Caco-2 (cell line): ENCODE measurements at regions not wholly inside any gene's neighbourhood (a gene's known extent, or its start where the extent isn't known, plus 50 kb on each side); places are given as distances from the start of the nearest gene placed in this dataset.

Source experiments
- BruUV-seq: library from RNA; stranded (reverse); fragments of 400-500 nt; replicated peaks from 2 replicates; lab custom pipeline; 2021; lab: Mats Ljungman, UMichigan
- CTCF ChIA-PET: fragments of 300-600 bp; sonication (Branson Sonifier 250); formaldehyde crosslinking; loops from one replicate; lab custom pipeline; 2022; ENCODE audit warnings: antibody characterized with exemption; lab: Charles Lee
- POLR2A ChIA-PET: fragments of 300-600 bp; sonication (Branson Sonifier 250); formaldehyde crosslinking; loops from one replicate; lab custom pipeline; 2022; ENCODE audit warnings: antibody characterized with exemption; lab: Charles Lee
- DNase-seq, 2 experiments: peaks; one replicate each; pipeline versions ENCODE4 v3.0.0 to v3.0.0-alpha.2; 2020 to 2022
- H3K27me3 ChIP-seq: replicated peaks from 2 replicates; pipeline ENCODE4 v1.6.0; 2011; ENCODE audit warnings: low read length; ENCODE audit not compliant: control insufficient read depth, insufficient read depth
- H3K36me3 ChIP-seq: 2 replicates; pipeline ENCODE4 v1.5.1; 2011; ENCODE audit warnings: low read length; ENCODE audit not compliant: control insufficient read depth, insufficient read depth
- H3K4me1 ChIP-seq: fragments of 250-450 bp; sonication (Bioruptor Pico); 2 replicates; pipeline ENCODE4 v1.5.1; 2020; ENCODE audit warnings: mild to moderate bottlenecking
- H3K4me3 ChIP-seq: 2 replicates; pipeline ENCODE4 v1.5.1; 2011; ENCODE audit warnings: low read depth, mild to moderate bottlenecking, control low read depth, low read length
- H3K9me3 ChIP-seq: fragments of 250-450 bp; sonication (Bioruptor Pico); 2 replicates; pipeline ENCODE4 v1.5.1; 2020; ENCODE audit warnings: mild to moderate bottlenecking, moderate library complexity
- H3K27ac Mint-ChIP-seq: one replicate; pipeline ENCODE4 v1.8.0; 2022; ENCODE audit warnings: mixed read lengths; ENCODE audit not compliant: unreplicated experiment
- H3K27me3 Mint-ChIP-seq: one replicate; pipeline ENCODE4 v1.8.0; 2022; ENCODE audit warnings: mixed read lengths; ENCODE audit not compliant: insufficient read depth, unreplicated experiment
- H3K36me3 Mint-ChIP-seq: one replicate; pipeline ENCODE4 v1.8.0; 2022; ENCODE audit warnings: mild to moderate bottlenecking, mixed read lengths; ENCODE audit not compliant: insufficient read depth, unreplicated experiment
- H3K4me1 Mint-ChIP-seq: one replicate; pipeline ENCODE4 v1.8.0; 2022; ENCODE audit warnings: low read depth, mixed read lengths; ENCODE audit not compliant: unreplicated experiment
- H3K4me3 Mint-ChIP-seq: one replicate; pipeline ENCODE4 v1.8.0; 2022; ENCODE audit warnings: mild to moderate bottlenecking, moderate library complexity, mixed read lengths; ENCODE audit not compliant: unreplicated experiment
- H3K9me3 Mint-ChIP-seq: one replicate; pipeline ENCODE4 v1.8.0; 2022; ENCODE audit warnings: mixed read lengths; ENCODE audit not compliant: unreplicated experiment
- CTCF ChIP-seq, 2 experiments: fragments of 200-600 bp in 1 of 2; IDR thresholded peaks; 1 replicate in 1 of 2; 2 replicates in 1 of 2; pipeline versions ENCODE4 v1.5.1 to v1.8.0; 2011 to 2022; ENCODE audit warnings: antibody characterized with exemption in 1 of 2, control low read depth in 1 of 2, inconsistent platforms in 1 of 2, low read depth in 1 of 2, low read length in 1 of 2, mild to moderate bottlenecking in 1 of 2, moderate library complexity in 1 of 2; ENCODE audit not compliant: insufficient read depth in 1 of 2, severe bottlenecking in 1 of 2, unreplicated experiment in 1 of 2
- intact Hi-C: fragments of 100-400 bp; cut with micrococcal nuclease; formaldehyde crosslinking; loops from one replicate; pipeline ENCODE4 v1.10.0; 2022; ENCODE audit not compliant: unreplicated experiment

DNA sequence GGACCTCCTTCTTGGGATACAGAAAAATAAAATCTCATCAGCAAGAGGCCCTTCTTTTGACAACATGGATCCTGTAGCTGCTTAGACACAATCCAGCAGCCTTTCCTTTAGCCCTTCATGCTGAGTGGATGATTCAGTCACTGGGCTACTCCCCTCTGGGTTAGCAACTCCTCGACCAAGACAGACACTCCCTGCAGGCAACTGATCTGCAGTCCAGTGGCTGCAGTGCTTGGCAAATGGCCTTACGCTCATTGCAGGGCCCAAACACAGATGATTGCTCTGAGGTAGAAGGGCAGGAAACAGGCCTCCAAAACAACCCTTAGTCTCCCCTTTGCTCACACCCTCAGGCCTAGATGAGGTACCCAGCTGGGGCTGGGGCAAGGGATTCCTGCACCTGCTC is 73.2 kb upstream of the OPCML start:
- no peak for TF ChIP-seq CTCF (IDR thresholded peaks at IDR 0.05; ENCODE audit: insufficient read depth in 1 of 2, low read depth in 1 of 2, low read length in 1 of 2, severe bottlenecking in 1 of 2, unreplicated experiment in 1 of 2)
- intact Hi-C loops = no loop called here
- H3K4me1 Mint-ChIP-seq = no peaks in the 10 kb centered on the region
- no peaks in the 10 kb centered on the region for H3K36me3 ChIP-seq
- no TSS peak for BruUV-seq
- CTCF ChIA-PET = no interaction called here
- H3K27ac Mint-ChIP-seq = no peak overlapping the region
- peaks cover 4% of the 10 kb centered on the region for H3K27me3 Mint-ChIP-seq
- no peaks in the 10 kb centered on the region for H3K36me3 Mint-ChIP-seq
- H3K4me3 Mint-ChIP-seq = no peak overlapping the region
- H3K4me3 ChIP-seq = no peak overlapping the region
- H3K4me1 ChIP-seq = no peaks in the 10 kb centered on the region
- DNase-seq = no peak
- POLR2A ChIA-PET = no interaction called here
- peaks cover 12% of the 10 kb centered on the region for H3K9me3 ChIP-seq
- H3K27me3 ChIP-seq = no peaks in the 10 kb centered on the region
- H3K9me3 Mint-ChIP-seq = peaks cover 16% of the 10 kb centered on the region

DNA sequence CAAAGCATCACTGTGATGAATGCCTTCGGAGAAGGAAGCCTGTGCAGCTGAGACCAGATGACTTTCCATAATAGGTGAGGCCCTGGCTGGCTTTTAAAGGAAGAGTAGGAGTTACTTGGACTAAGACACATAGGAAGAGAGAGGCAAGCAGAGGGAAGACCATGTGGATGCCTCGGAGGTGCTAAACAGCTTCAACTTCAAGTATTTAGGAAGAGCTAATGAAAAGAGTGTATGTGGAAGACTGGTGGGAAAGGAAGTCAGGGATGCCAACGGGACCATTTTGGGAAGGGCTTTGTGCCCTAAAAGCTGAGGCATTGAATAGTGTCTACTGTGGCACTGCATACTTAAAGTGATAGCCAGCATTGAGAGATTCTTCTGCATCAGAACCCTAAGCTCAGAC is 69.3 kb upstream of the OPCML start:
- no peaks in the 10 kb centered on the region for H3K36me3 ChIP-seq
- no peak overlapping the region for H3K4me3 Mint-ChIP-seq
- H3K4me1 Mint-ChIP-seq = no peaks in the 10 kb centered on the region
- no peaks in the 10 kb centered on the region for H3K27me3 ChIP-seq
- ChIA-PET POLR2A (no interaction called here), CTCF (no interaction called here)
- H3K36me3 Mint-ChIP-seq = no peaks in the 10 kb centered on the region
- no peaks in the 10 kb centered on the region for H3K4me1 ChIP-seq
- no peaks in the 10 kb centered on the region for H3K9me3 ChIP-seq
- H3K27ac Mint-ChIP-seq = no peak overlapping the region
- no peak for TF ChIP-seq CTCF (IDR thresholded peaks at IDR 0.05; ENCODE audit: insufficient read depth in 1 of 2, low read depth in 1 of 2, low read length in 1 of 2, severe bottlenecking in 1 of 2, unreplicated experiment in 1 of 2)
- peaks cover 4% of the 10 kb centered on the region for H3K27me3 Mint-ChIP-seq
- no peaks in the 10 kb centered on the region for H3K9me3 Mint-ChIP-seq
- DNase-seq = no peak
- BruUV-seq = no TSS peak
- no peak overlapping the region for H3K4me3 ChIP-seq
- intact Hi-C loops = no loop called here

DNA sequence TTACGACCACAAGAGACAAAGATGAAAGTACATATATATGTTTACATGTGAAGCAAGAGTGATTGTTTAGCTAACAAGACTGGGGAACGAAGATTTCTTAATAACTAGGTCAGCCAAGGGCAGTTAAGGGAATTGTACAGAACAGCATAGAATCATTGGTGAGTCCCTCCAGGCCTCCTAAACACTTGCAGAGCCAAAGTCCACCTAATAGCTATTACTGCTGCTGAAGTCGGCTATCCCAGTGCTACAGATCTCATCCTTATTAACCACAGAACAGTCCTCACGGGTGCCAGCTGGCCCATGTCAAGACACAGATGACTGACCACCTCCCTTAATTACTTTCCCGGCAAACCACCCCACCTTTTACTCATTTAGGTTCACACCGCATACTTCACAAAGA is 68.5 kb upstream of the OPCML start:
- POLR2A ChIA-PET = no interaction called here
- DNase-seq = no peak
- H3K27me3 ChIP-seq = no peaks in the 10 kb centered on the region
- Mint-ChIP-seq H3K36me3 (no peaks in the 10 kb centered on the region), H3K4me3 (no peak overlapping the region), H3K9me3 (no peaks in the 10 kb centered on the region), H3K27me3 (peaks cover 11% of the 10 kb centered on the region), H3K27ac (no peak overlapping the region), H3K4me1 (no peaks in the 10 kb centered on the region)
- no peaks in the 10 kb centered on the region for H3K9me3 ChIP-seq
- no peak overlapping the region for H3K4me3 ChIP-seq
- H3K4me1 ChIP-seq = no peaks in the 10 kb centered on the region
- intact Hi-C loops = no loop called here
- no TSS peak for BruUV-seq
- CTCF ChIA-PET = no interaction called here
- TF ChIP-seq CTCF (IDR thresholded peaks at IDR 0.05; ENCODE audit: insufficient read depth in 1 of 2, low read depth in 1 of 2, low read length in 1 of 2, severe bottlenecking in 1 of 2, unreplicated experiment in 1 of 2) = no peak
- no peaks in the 10 kb centered on the region for H3K36me3 ChIP-seq
